Fibroblast of lung (primary cell): ENCODE measurements at regions not wholly inside any gene's neighbourhood (a gene's known extent, or its start where the extent isn't known, plus 50 kb on each side); places are given as distances from the start of the nearest gene placed in this dataset.

Experiments used
- DNase-seq, 2 donors: peaks; one replicate each; pipeline versions ENCODE4 v3.0.0 to v3.0.0-alpha.2; 2010; ENCODE audit warnings: low read depth in 2 of 2
- H2AFZ ChIP-seq: 2 replicates; pipeline ENCODE4 v1.5.1; 2012; ENCODE audit warnings: low read length, control low read depth, inconsistent platforms
- H3K27ac ChIP-seq: 2 replicates; pipeline ENCODE4 v1.5.1; 2011; ENCODE audit warnings: low read length, control low read depth; ENCODE audit not compliant: insufficient read depth
- H3K27me3 ChIP-seq: 2 replicates; pipeline ENCODE4 v1.5.1; 2011; ENCODE audit warnings: mild to moderate bottlenecking, low read length; ENCODE audit not compliant: control insufficient read depth, insufficient read depth
- H3K36me3 ChIP-seq: 2 replicates; pipeline ENCODE4 v1.5.1; 2011; ENCODE audit warnings: low read length; ENCODE audit not compliant: control insufficient read depth, insufficient read depth
- H3K4me1 ChIP-seq: 2 replicates; pipeline ENCODE4 v1.5.1; 2011; ENCODE audit warnings: low read length; ENCODE audit not compliant: control insufficient read depth, insufficient read depth; ENCODE audit errors: extremely low read depth
- H3K4me2 ChIP-seq: 2 replicates; pipeline ENCODE4 v1.5.1; 2011; ENCODE audit warnings: low read length, control low read depth; ENCODE audit not compliant: insufficient read depth; ENCODE audit errors: extremely low read depth
- H3K4me3 ChIP-seq, 4 experiments: fragments of 200-600 bp in 1 of 4; sonication (generic) in 1 of 4; replicated peaks in 1 of 4; 2 replicates each; pipeline ENCODE4 v1.5.1; 2011 to 2016; ENCODE audit warnings: low read length in 4 of 4, low read depth in 3 of 4, mild to moderate bottlenecking in 3 of 4, control low read depth in 2 of 4, inconsistent platforms in 1 of 4, mixed read lengths in 1 of 4; ENCODE audit not compliant: insufficient read depth in 1 of 4; ENCODE audit errors: control extremely low read depth in 1 of 4
- H3K79me2 ChIP-seq: 2 replicates; pipeline ENCODE4 v1.5.1; 2012; ENCODE audit warnings: mild to moderate bottlenecking, low read length, inconsistent platforms; ENCODE audit not compliant: control insufficient read depth, insufficient read depth
- H3K9ac ChIP-seq: 2 replicates; pipeline ENCODE4 v1.5.1; 2011; ENCODE audit warnings: mild to moderate bottlenecking, low read length, control low read depth; ENCODE audit not compliant: insufficient read depth
- H3K9me3 ChIP-seq: 2 replicates; pipeline ENCODE4 v1.5.1; 2012; ENCODE audit warnings: low read depth, low read length; ENCODE audit not compliant: control insufficient read depth, insufficient read depth
- H4K20me1 ChIP-seq: 2 replicates; pipeline ENCODE4 v1.5.1; 2011; ENCODE audit warnings: low read length; ENCODE audit not compliant: control insufficient read depth, insufficient read depth; ENCODE audit errors: extremely low read depth
- CTCF ChIP-seq, 2 donors: IDR thresholded peaks in 1 of 2; conservative IDR thresholded peaks in 1 of 2; 1 replicate in 1 of 2; 2 replicates in 1 of 2; pipeline ENCODE4 v1.5.1; 2011 to 2012; ENCODE audit warnings: low read length in 2 of 2, control low read depth in 1 of 2, inconsistent platforms in 1 of 2, low read depth in 1 of 2, mild to moderate bottlenecking in 1 of 2
- EZH2 ChIP-seq: IDR thresholded peaks from 2 replicates; pipeline ENCODE4 v1.5.1; 2012; ENCODE audit warnings: low read length, control low read depth, mild to moderate bottlenecking; ENCODE audit errors: missing control alignments

- TF ChIP-seq CTCF (conservative IDR thresholded peaks at IDR 0.05 in 1 of 2, IDR thresholded peaks at IDR 0.05 in 1 of 2; ENCODE audit: low read depth in 1 of 2, low read length in 2 of 2) = no peak
- TF ChIP-seq EZH2 = no peak
- H3K27ac ChIP-seq = peak overlapping the region; percentile 83
- H4K20me1 ChIP-seq = no peaks in the 10 kb centered on the region
- H3K9ac ChIP-seq = no peak overlapping the region
- DNase-seq = peak in 1 of 2 donors; percentile 95
- peak overlapping the region; percentile 70 for H3K4me2 ChIP-seq
- no peaks in the 10 kb centered on the region for H3K36me3 ChIP-seq
- H3K9me3 ChIP-seq = no peaks in the 10 kb centered on the region
- H2AFZ ChIP-seq = no peak overlapping the region
- no peaks in the 10 kb centered on the region for H3K79me2 ChIP-seq
- H3K4me3 ChIP-seq = peak overlapping the region in 1 of 4 experiments; percentile 8
- H3K27me3 ChIP-seq = no peaks in the 10 kb centered on the region
- peaks cover 18% of the 10 kb centered on the region for H3K4me1 ChIP-seq
These were observed 737.9 kb upstream of the ZNF608 start for GRCh38 chr5:125484272-125484741.

- H3K36me3 ChIP-seq = no peaks in the 10 kb centered on the region
- no peak overlapping the region for H3K9ac ChIP-seq
- peak overlapping the region in 1 of 4 experiments; percentile 8 for H3K4me3 ChIP-seq
- DNase-seq = peak; percentile 100
- peak overlapping the region; percentile 83 for H3K27ac ChIP-seq
- no peaks in the 10 kb centered on the region for H4K20me1 ChIP-seq
- no peak overlapping the region for H2AFZ ChIP-seq
- no peaks in the 10 kb centered on the region for H3K9me3 ChIP-seq
- peaks cover 18% of the 10 kb centered on the region for H3K4me1 ChIP-seq
- H3K27me3 ChIP-seq = no peaks in the 10 kb centered on the region
- no peaks in the 10 kb centered on the region for H3K79me2 ChIP-seq
- TF ChIP-seq CTCF (conservative IDR thresholded peaks at IDR 0.05 in 1 of 2, IDR thresholded peaks at IDR 0.05 in 1 of 2; ENCODE audit: low read depth in 1 of 2, low read length in 2 of 2) = no peak
- TF ChIP-seq EZH2 = no peak
- H3K4me2 ChIP-seq = peak overlapping the region; percentile 70
These were observed 738.6 kb upstream of the ZNF608 start for GRCh38 chr5:125484742-125485641.

GRCh38 chr5:125485771-125486170 is 739.3 kb upstream of the ZNF608 start:
- H3K9me3 ChIP-seq = no peaks in the 10 kb centered on the region
- H3K4me1 ChIP-seq = peaks cover 18% of the 10 kb centered on the region
- no peak overlapping the region for H2AFZ ChIP-seq
- peak overlapping the region; percentile 36 for H3K27ac ChIP-seq
- H3K27me3 ChIP-seq = no peaks in the 10 kb centered on the region
- H3K4me2 ChIP-seq = peak overlapping the region; percentile 68
- DNase-seq = no peak
- H3K79me2 ChIP-seq = no peaks in the 10 kb centered on the region
- no peaks in the 10 kb centered on the region for H3K36me3 ChIP-seq
- no peak for TF ChIP-seq CTCF (conservative IDR thresholded peaks at IDR 0.05 in 1 of 2, IDR thresholded peaks at IDR 0.05 in 1 of 2; ENCODE audit: low read depth in 1 of 2, low read length in 2 of 2)
- TF ChIP-seq EZH2 = no peak
- peak overlapping the region in 1 of 4 experiments; percentile 8 for H3K4me3 ChIP-seq
- no peak overlapping the region for H3K9ac ChIP-seq
- no peaks in the 10 kb centered on the region for H4K20me1 ChIP-seq
